ENCODE measurements at regions not wholly inside any gene's neighbourhood (a gene's known extent, or its start where the extent isn't known, plus 50 kb on each side); places are given as distances from the start of the nearest gene placed in this dataset.

DNA sequence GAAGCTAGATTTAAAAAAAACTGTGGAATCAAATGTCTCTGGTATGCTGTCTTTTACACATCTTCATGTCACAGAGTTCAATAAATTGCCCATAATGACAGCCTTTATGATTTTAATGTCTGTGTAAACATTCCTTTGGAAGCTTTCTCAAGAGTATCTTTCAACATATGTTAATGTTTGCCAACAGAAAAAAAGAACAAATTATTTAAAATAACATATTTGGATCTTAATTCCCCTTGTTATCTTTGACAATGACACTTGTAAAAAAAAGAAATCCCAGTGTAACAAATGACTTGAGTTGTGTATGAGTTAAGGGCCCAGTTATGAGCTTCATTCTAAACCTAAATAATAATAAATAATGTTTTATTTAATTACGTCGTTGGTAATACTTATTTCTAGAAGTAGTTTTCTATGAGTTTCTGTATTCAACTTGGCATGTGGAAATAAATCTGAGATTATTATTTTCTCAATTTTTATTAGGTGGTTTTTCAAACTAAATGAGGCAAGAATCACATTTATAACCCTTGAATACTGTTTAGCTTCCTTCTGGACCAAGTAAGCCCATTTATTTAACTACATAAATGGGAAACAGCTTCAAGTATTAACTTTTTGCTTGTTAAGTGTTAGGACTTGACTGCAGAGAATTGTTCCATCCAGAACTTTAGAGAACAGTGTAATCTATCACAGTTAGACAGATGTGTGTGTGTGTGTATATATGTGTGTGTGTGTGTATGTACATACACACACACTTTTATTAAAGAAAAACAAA is 182.1 kb downstream of the POSTN start:
- H3K79me2 ChIP-seq = no peaks in the 10 kb centered on the region
- H3K9me3 ChIP-seq (ENCODE audit: low read depth) = no peaks in the 10 kb centered on the region
- no peak overlapping the region for H3K4me3 ChIP-seq
- TF ChIP-seq EZH2phosphoT487 (IDR thresholded peaks at IDR 0.05; ENCODE audit: low read depth, severe bottlenecking, unreplicated experiment) (no peak), EZH2 (IDR thresholded peaks at IDR 0.05; ENCODE audit: borderline replicate concordance) (no peak)
- TF ChIP-seq, protein P1, sequence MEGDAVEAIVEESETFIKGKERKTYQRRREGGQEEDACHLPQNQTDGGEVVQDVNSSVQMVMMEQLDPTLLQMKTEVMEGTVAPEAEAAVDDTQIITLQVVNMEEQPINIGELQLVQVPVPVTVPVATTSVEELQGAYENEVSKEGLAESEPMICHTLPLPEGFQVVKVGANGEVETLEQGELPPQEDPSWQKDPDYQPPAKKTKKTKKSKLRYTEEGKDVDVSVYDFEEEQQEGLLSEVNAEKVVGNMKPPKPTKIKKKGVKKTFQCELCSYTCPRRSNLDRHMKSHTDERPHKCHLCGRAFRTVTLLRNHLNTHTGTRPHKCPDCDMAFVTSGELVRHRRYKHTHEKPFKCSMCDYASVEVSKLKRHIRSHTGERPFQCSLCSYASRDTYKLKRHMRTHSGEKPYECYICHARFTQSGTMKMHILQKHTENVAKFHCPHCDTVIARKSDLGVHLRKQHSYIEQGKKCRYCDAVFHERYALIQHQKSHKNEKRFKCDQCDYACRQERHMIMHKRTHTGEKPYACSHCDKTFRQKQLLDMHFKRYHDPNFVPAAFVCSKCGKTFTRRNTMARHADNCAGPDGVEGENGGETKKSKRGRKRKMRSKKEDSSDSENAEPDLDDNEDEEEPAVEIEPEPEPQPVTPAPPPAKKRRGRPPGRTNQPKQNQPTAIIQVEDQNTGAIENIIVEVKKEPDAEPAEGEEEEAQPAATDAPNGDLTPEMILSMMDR (IDR thresholded peaks at IDR 0.05; ENCODE audit: poor library complexity) = no peak
- no peaks in the 10 kb centered on the region for H3K36me3 ChIP-seq (replicated peaks; ENCODE audit: insufficient read depth, low read depth)
- peaks cover 9% of the 10 kb centered on the region for H3K4me1 ChIP-seq (ENCODE audit: insufficient read depth)
- no peaks in the 10 kb centered on the region for H3K9me2 ChIP-seq (replicated peaks; ENCODE audit: insufficient read depth)
- H3K27ac ChIP-seq = no peak overlapping the region
- no peak overlapping the region for H2AFZ ChIP-seq
- no peak for DNase-seq (ENCODE audit: low spot score)
- no peaks in the 10 kb centered on the region for H3K27me3 ChIP-seq
- H4K20me1 ChIP-seq (ENCODE audit: insufficient read depth, poor library complexity, severe bottlenecking) = no peaks in the 10 kb centered on the region
- H3K4me2 ChIP-seq = no peak overlapping the region
- 75% methylated on average over 2 of the region's 2 CpGs for WGBS (ENCODE audit: low lambda C conversion rate, missing lambda C conversion rate)

GRCh38 chr13:37413161-37413560 is 185.4 kb downstream of the POSTN start:
- Histone ChIP-seq H3K9me2 (replicated peaks; ENCODE audit: insufficient read depth) (no peaks in the 10 kb centered on the region), H3K9me3 (ENCODE audit: low read depth) (no peaks in the 10 kb centered on the region), H3K4me2 (no peak overlapping the region), H3K27me3 (no peaks in the 10 kb centered on the region), H3K36me3 (replicated peaks; ENCODE audit: insufficient read depth, low read depth) (no peaks in the 10 kb centered on the region), H2AFZ (no peak overlapping the region), H3K4me3 (no peak overlapping the region), H3K4me1 (ENCODE audit: insufficient read depth) (peaks cover 9% of the 10 kb centered on the region), H3K79me2 (no peaks in the 10 kb centered on the region), H4K20me1 (ENCODE audit: insufficient read depth, poor library complexity, severe bottlenecking) (no peaks in the 10 kb centered on the region), H3K27ac (no peak overlapping the region)
- TF ChIP-seq EZH2 (IDR thresholded peaks at IDR 0.05; ENCODE audit: borderline replicate concordance) = no peak
- TF ChIP-seq EZH2phosphoT487 (IDR thresholded peaks at IDR 0.05; ENCODE audit: low read depth, severe bottlenecking, unreplicated experiment) = no peak
- TF ChIP-seq, protein P1 (IDR thresholded peaks at IDR 0.05; ENCODE audit: poor library complexity) = no peak
- WGBS (ENCODE audit: low lambda C conversion rate, missing lambda C conversion rate) = 80% methylated on average over 3 of the region's 3 CpGs
- no peak for DNase-seq (ENCODE audit: low spot score)

DNA sequence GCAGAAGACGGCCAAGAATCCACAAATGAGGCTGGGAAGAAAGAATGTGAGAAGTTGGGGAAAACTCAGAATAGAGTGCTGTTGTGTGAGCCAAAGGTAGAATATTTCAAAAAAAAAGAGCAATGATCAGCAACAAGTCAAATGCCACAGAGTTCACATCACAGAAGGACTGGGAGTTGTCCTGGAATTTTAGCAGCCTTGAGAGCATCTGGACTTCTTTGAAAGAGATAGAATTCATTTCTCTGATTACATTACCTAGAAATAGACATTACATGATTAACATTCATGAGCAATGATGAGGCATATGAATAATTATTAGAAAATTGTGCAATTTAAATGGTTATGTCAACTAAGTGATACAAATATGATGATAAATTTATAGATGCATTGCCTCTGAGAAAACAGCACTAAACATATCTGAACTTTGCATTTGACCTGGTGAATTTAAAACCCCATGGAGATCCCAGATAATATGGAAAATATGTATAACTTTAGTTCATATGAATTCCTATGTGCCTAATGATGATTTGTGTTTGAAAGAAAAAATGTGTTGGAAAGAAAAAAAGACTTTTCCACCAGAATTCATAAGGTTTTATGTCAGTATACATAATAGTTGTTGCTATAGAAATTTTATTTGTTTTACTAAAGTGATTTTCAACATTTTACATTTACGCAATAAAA is 186.2 kb downstream of the POSTN start:
- TF ChIP-seq, protein P1 (IDR thresholded peaks at IDR 0.05; ENCODE audit: poor library complexity) = no peak
- no peak for TF ChIP-seq EZH2phosphoT487 (IDR thresholded peaks at IDR 0.05; ENCODE audit: low read depth, severe bottlenecking, unreplicated experiment)
- TF ChIP-seq EZH2 (IDR thresholded peaks at IDR 0.05; ENCODE audit: borderline replicate concordance) = no peak
- no peaks in the 10 kb centered on the region for H3K36me3 ChIP-seq (replicated peaks; ENCODE audit: insufficient read depth, low read depth)
- peaks cover 9% of the 10 kb centered on the region for H3K4me1 ChIP-seq (ENCODE audit: insufficient read depth)
- no peaks in the 10 kb centered on the region for H3K9me2 ChIP-seq (replicated peaks; ENCODE audit: insufficient read depth)
- no peaks in the 10 kb centered on the region for H3K9me3 ChIP-seq (ENCODE audit: low read depth)
- H4K20me1 ChIP-seq (ENCODE audit: insufficient read depth, poor library complexity, severe bottlenecking) = no peaks in the 10 kb centered on the region
- DNase-seq (ENCODE audit: low spot score) = no peak
- H3K27ac ChIP-seq = no peak overlapping the region
- H3K79me2 ChIP-seq = no peaks in the 10 kb centered on the region
- H3K4me2 ChIP-seq = no peak overlapping the region
- no peaks in the 10 kb centered on the region for H3K27me3 ChIP-seq
- no peak overlapping the region for H2AFZ ChIP-seq
- 99% methylated on average over 2 of the region's 2 CpGs for WGBS (ENCODE audit: low lambda C conversion rate, missing lambda C conversion rate)
- no peak overlapping the region for H3K4me3 ChIP-seq

Measured in hepatocyte (in vitro differentiated cells).